Panc1 (cell line): ENCODE measurements at regions not wholly inside any gene's neighbourhood (a gene's known extent, or its start where the extent isn't known, plus 50 kb on each side); places are given as distances from the start of the nearest gene placed in this dataset.

ENCODE experiments used
- ATAC-seq: fragments of 200-7000 bp; cut with Tn5 transposase; 2 replicates; pipeline ENCODE4 v1.9.1; 2020; ENCODE audit warnings: mild to moderate bottlenecking, moderate library complexity
- BruUV-seq: library from RNA; stranded (reverse); fragments of 400-500 nt; replicated peaks from 2 replicates; lab custom pipeline; 2021; lab: Mats Ljungman, UMichigan
- CTCF ChIA-PET: fragments of 300-600 bp; sonication (Branson Sonifier 250); formaldehyde crosslinking; loops from one replicate; lab custom pipeline; 2022; ENCODE audit warnings: antibody characterized with exemption; lab: Charles Lee
- POLR2A ChIA-PET: fragments of 300-600 bp; sonication (Branson Sonifier 250); formaldehyde crosslinking; loops from one replicate; lab custom pipeline; 2022; ENCODE audit warnings: antibody characterized with exemption; lab: Charles Lee
- DNase-seq: peaks from one replicate; pipeline ENCODE4 v3.0.0-alpha.2; 2010; ENCODE audit warnings: low read depth, low spot score
- H3K27ac ChIP-seq: 2 replicates; pipeline ENCODE4 v1.5.1; 2011; ENCODE audit warnings: mild to moderate bottlenecking, low read length, inconsistent platforms
- H3K27me3 ChIP-seq: fragments of 200-500 bp; sonication (Bioruptor generic); 2 replicates; pipeline ENCODE4 v1.6.0; 2014; ENCODE audit warnings: low read length, inconsistent platforms; ENCODE audit not compliant: control insufficient read depth, insufficient read depth
- H3K36me3 ChIP-seq: fragments of 200-500 bp; sonication (Bioruptor generic); 2 replicates; pipeline ENCODE4 v1.5.1; 2014; ENCODE audit warnings: inconsistent platforms, mild to moderate bottlenecking, low read length, moderate library complexity; ENCODE audit not compliant: control insufficient read depth, insufficient read depth
- H3K4me1 ChIP-seq: 2 replicates; pipeline ENCODE4 v1.5.1; 2011; ENCODE audit warnings: inconsistent platforms, mild to moderate bottlenecking, low read length, moderate library complexity; ENCODE audit not compliant: control insufficient read depth, insufficient read depth
- H3K4me3 ChIP-seq, 2 experiments: 2 replicates each; pipeline ENCODE4 v1.5.1; 2011 to 2012; ENCODE audit warnings: low read depth in 2 of 2, low read length in 2 of 2, mild to moderate bottlenecking in 2 of 2, inconsistent platforms in 1 of 2, moderate library complexity in 1 of 2
- H3K9me3 ChIP-seq: fragments of 200-500 bp; sonication (Bioruptor generic); 2 replicates; pipeline ENCODE4 v1.5.1; 2014; ENCODE audit warnings: low read depth, mild to moderate bottlenecking, inconsistent platforms, low read length, moderate library complexity; ENCODE audit not compliant: control insufficient read depth, insufficient read depth
- CTCF ChIP-seq: fragments of 450-650 bp; IDR thresholded peaks from 2 replicates; pipeline ENCODE4 v1.5.1; 2017; ENCODE audit warnings: mild to moderate bottlenecking
- POLR2AphosphoS5 ChIP-seq: IDR thresholded peaks from 2 replicates; pipeline ENCODE4 v1.6.1; 2012; ENCODE audit warnings: mild to moderate bottlenecking, low read depth, low read length, moderate library complexity
- SIN3A ChIP-seq: IDR thresholded peaks from 2 replicates; pipeline ENCODE4 v1.6.1; 2012; ENCODE audit warnings: low read depth, mild to moderate bottlenecking, low read length, moderate library complexity, borderline replicate concordance; ENCODE audit not compliant: insufficient read depth
- TCF7L2 ChIP-seq: IDR thresholded peaks from 2 replicates; pipeline ENCODE4 v1.6.1; 2011; ENCODE audit warnings: mild to moderate bottlenecking, low read depth, low read length, inconsistent platforms
- in situ Hi-C: cut with HindIII; loops from 2 replicates; pipeline ENCODE4 v1.10.0; 2016; ENCODE audit warnings: low sequenced_read_pairs, low pct_unique_long_range_greater_than_20kb
- intact Hi-C: fragments of 100-400 bp; cut with micrococcal nuclease; formaldehyde crosslinking; loops from one replicate; pipeline ENCODE4 v1.10.0; 2022; ENCODE audit not compliant: unreplicated experiment
- TF ChIP-seq, protein P1 (sequence below), 2 experiments: IDR thresholded peaks; 2 replicates each; pipeline ENCODE4 v1.6.1; 2011 to 2012; ENCODE audit warnings: low read depth in 2 of 2, control low read depth in 1 of 2, low read length in 1 of 2, mild to moderate bottlenecking in 1 of 2, moderate library complexity in 1 of 2; ENCODE audit not compliant: insufficient read depth in 1 of 2

DNA sequence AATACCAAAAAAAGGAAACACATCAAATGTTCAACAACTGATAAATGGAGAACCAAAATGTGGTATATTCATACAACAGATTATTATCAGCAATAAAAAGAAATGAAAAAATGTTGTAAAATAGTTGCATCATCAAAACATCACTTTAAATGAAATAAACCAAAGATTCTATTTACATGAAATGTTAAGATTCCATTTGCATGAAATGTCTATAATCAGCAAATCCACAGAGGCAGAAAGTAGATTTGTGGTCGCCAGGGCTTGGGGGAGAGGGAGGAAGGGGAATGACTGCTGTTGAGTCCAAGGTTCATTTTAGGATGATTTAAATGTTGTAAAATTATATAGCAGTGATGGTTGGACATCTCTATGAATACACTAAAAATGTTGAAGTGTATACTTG lies 181.9 kb downstream of the RTP5 start:
- no peaks in the 10 kb centered on the region for H3K36me3 ChIP-seq
- ATAC-seq (no peak), DNase-seq (no peak)
- H3K4me1 ChIP-seq = no peaks in the 10 kb centered on the region
- intact Hi-C loops = no loop called here
- in situ Hi-C loops = no loop called here
- H3K4me3 ChIP-seq = no peak overlapping the region
- ChIA-PET CTCF (no interaction called here), POLR2A (no interaction called here)
- H3K27me3 ChIP-seq = peaks cover 9% of the 10 kb centered on the region
- no peak overlapping the region for H3K27ac ChIP-seq
- no TSS peak for BruUV-seq
- no peaks in the 10 kb centered on the region for H3K9me3 ChIP-seq
- TF ChIP-seq TCF7L2 (no peak), POLR2AphosphoS5 (no peak), CTCF (no peak), SIN3A (no peak)
- TF ChIP-seq, protein P1, sequence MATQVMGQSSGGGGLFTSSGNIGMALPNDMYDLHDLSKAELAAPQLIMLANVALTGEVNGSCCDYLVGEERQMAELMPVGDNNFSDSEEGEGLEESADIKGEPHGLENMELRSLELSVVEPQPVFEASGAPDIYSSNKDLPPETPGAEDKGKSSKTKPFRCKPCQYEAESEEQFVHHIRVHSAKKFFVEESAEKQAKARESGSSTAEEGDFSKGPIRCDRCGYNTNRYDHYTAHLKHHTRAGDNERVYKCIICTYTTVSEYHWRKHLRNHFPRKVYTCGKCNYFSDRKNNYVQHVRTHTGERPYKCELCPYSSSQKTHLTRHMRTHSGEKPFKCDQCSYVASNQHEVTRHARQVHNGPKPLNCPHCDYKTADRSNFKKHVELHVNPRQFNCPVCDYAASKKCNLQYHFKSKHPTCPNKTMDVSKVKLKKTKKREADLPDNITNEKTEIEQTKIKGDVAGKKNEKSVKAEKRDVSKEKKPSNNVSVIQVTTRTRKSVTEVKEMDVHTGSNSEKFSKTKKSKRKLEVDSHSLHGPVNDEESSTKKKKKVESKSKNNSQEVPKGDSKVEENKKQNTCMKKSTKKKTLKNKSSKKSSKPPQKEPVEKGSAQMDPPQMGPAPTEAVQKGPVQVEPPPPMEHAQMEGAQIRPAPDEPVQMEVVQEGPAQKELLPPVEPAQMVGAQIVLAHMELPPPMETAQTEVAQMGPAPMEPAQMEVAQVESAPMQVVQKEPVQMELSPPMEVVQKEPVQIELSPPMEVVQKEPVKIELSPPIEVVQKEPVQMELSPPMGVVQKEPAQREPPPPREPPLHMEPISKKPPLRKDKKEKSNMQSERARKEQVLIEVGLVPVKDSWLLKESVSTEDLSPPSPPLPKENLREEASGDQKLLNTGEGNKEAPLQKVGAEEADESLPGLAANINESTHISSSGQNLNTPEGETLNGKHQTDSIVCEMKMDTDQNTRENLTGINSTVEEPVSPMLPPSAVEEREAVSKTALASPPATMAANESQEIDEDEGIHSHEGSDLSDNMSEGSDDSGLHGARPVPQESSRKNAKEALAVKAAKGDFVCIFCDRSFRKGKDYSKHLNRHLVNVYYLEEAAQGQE (IDR thresholded peaks at IDR 0.05; ENCODE audit: insufficient read depth in 1 of 2, low read depth in 2 of 2, low read length in 1 of 2) = no peak

- Histone ChIP-seq H3K27ac (no peak overlapping the region), H3K27me3 (peaks cover 11% of the 10 kb centered on the region), H3K4me3 (no peak overlapping the region), H3K9me3 (no peaks in the 10 kb centered on the region), H3K36me3 (no peaks in the 10 kb centered on the region), H3K4me1 (no peaks in the 10 kb centered on the region)
- POLR2A ChIA-PET = no interaction called here
- no peak for DNase-seq
- CTCF ChIA-PET = no interaction called here
- in situ Hi-C loops (no loop called here), intact Hi-C loops (no loop called here)
- no peak for ATAC-seq
- TF ChIP-seq POLR2AphosphoS5 = no peak
- TF ChIP-seq, protein P1 (IDR thresholded peaks at IDR 0.05; ENCODE audit: insufficient read depth in 1 of 2, low read depth in 2 of 2, low read length in 1 of 2) = no peak
- TF ChIP-seq CTCF = no peak
- no peak for TF ChIP-seq TCF7L2
- no TSS peak for BruUV-seq
Observed at GRCh38 chr2:242052421-242052820, 182.9 kb downstream of the RTP5 start.
